DOHH2 (cell line): ENCODE measurements at regions not wholly inside any gene's neighbourhood (a gene's known extent, or its start where the extent isn't known, plus 50 kb on each side); places are given as distances from the start of the nearest gene placed in this dataset.

Experiments used
- H3F3A ChIP-seq: fragments of 200-600 bp; sonication (generic), shearing (Covaris generic); 2 replicates; pipeline ENCODE4 v1.6.0; 2016; ENCODE audit warnings: antibody characterized with exemption, mild to moderate bottlenecking; ENCODE audit not compliant: control insufficient read depth, insufficient read depth
- H3K27ac ChIP-seq: fragments of 200-600 bp; sonication (generic); 2 replicates; pipeline ENCODE4 v1.5.1; 2014; ENCODE audit warnings: low read depth, mild to moderate bottlenecking, low read length, moderate library complexity
- H3K27me3 ChIP-seq: fragments of 200-600 bp; sonication (generic); 2 replicates; pipeline ENCODE4 v1.6.1; 2014; ENCODE audit warnings: mild to moderate bottlenecking, low read length, mixed read lengths; ENCODE audit not compliant: control insufficient read depth
- H3K36me3 ChIP-seq: fragments of 200-600 bp; sonication (generic); 2 replicates; pipeline ENCODE4 v1.6.1; 2014; ENCODE audit warnings: mild to moderate bottlenecking, low read length, moderate library complexity, mixed read lengths; ENCODE audit not compliant: control insufficient read depth
- H3K4me1 ChIP-seq: fragments of 200-600 bp; sonication (generic); 2 replicates; pipeline ENCODE4 v1.6.1; 2014; ENCODE audit warnings: mild to moderate bottlenecking, low read length, mixed read lengths; ENCODE audit not compliant: control insufficient read depth
- H3K4me2 ChIP-seq: fragments of 200-600 bp; sonication (generic); 2 replicates; pipeline ENCODE4 v1.6.0; 2014; ENCODE audit warnings: mild to moderate bottlenecking, low read length, moderate library complexity
- H3K4me3 ChIP-seq: fragments of 200-600 bp; sonication (generic); 2 replicates; pipeline ENCODE4 v1.5.1; 2014; ENCODE audit warnings: mild to moderate bottlenecking, low read length, mixed read lengths
- H3K79me2 ChIP-seq: fragments of 200-600 bp; sonication (generic); 2 replicates; pipeline ENCODE4 v1.6.1; 2014; ENCODE audit warnings: mild to moderate bottlenecking, low read length, mixed read lengths; ENCODE audit not compliant: control insufficient read depth
- H3K9me2 ChIP-seq: fragments of 200-600 bp; sonication (generic); replicated peaks from 2 replicates; pipeline ENCODE4 v1.6.1; 2014; ENCODE audit warnings: mild to moderate bottlenecking, low read length, mixed read lengths; ENCODE audit not compliant: control insufficient read depth
- H3K9me3 ChIP-seq: fragments of 200-600 bp; sonication (generic); 2 replicates; pipeline ENCODE4 v1.6.1; 2014; ENCODE audit warnings: antibody characterized with exemption, low read length, mixed read lengths; ENCODE audit not compliant: control insufficient read depth, insufficient read depth
- H4K20me1 ChIP-seq: fragments of 200-600 bp; sonication (generic); 2 replicates; pipeline ENCODE4 v1.6.0; 2014; ENCODE audit warnings: low read depth, mild to moderate bottlenecking, antibody characterized with exemption, low read length, moderate library complexity; ENCODE audit not compliant: control insufficient read depth, insufficient read depth
- CTCF ChIP-seq: fragments of 200-600 bp; sonication (generic); IDR thresholded peaks from one replicate; pipeline ENCODE4 v1.5.1; 2014; ENCODE audit warnings: antibody characterized with exemption, mild to moderate bottlenecking, low read depth, low read length; ENCODE audit not compliant: poor library complexity, severe bottlenecking
- EZH2phosphoT487 ChIP-seq: fragments of 200-600 bp; sonication (generic); IDR thresholded peaks from 2 replicates; pipeline ENCODE4 v1.6.1; 2017; ENCODE audit warnings: borderline replicate concordance, mild to moderate bottlenecking, antibody characterized with exemption, low read length, moderate library complexity, mixed read lengths

- Histone ChIP-seq H3K27ac (no peak overlapping the region), H3K27me3 (0 out of 2 replicates have a peak, but pooled peaks cover 3% of the 10 kb centered on the region), H3K4me1 (peaks cover 12% of the 10 kb centered on the region), H3F3A (no peaks in the 10 kb centered on the region), H3K36me3 (no peaks in the 10 kb centered on the region), H3K9me3 (no peaks in the 10 kb centered on the region), H4K20me1 (no peaks in the 10 kb centered on the region), H3K79me2 (no peaks in the 10 kb centered on the region), H3K9me2 (no peaks in the 10 kb centered on the region), H3K4me2 (no peak overlapping the region), H3K4me3 (no peak overlapping the region)
- no peak for TF ChIP-seq EZH2phosphoT487
- no peak for TF ChIP-seq CTCF
Observed at GRCh38 chr13:47000165-47000564, 103.3 kb upstream of the HTR2A start.

GRCh38 chr13:46996316-46997030, 99.6 kb upstream of the HTR2A start:
- H3K9me2 ChIP-seq = no peaks in the 10 kb centered on the region
- no peaks in the 10 kb centered on the region for H3K36me3 ChIP-seq
- TF ChIP-seq EZH2phosphoT487 (no peak), CTCF (no peak)
- peaks cover 19% of the 10 kb centered on the region for H3K4me1 ChIP-seq
- H3K27ac ChIP-seq = no peak overlapping the region
- H3K4me2 ChIP-seq = peak overlapping the region; percentile 19; the same call in 1 of the 2 replicates
- 0 out of 2 replicates have a peak overlapping the region, but pooled peaks have one; percentile 0 for H3K4me3 ChIP-seq
- no peaks in the 10 kb centered on the region for H4K20me1 ChIP-seq
- H3F3A ChIP-seq = no peaks in the 10 kb centered on the region
- H3K27me3 ChIP-seq = no peaks in the 10 kb centered on the region
- H3K79me2 ChIP-seq = no peaks in the 10 kb centered on the region
- H3K9me3 ChIP-seq = no peaks in the 10 kb centered on the region

GRCh38 chr13:46995874-46996273, 99.0 kb upstream of the HTR2A start:
- Histone ChIP-seq H3K36me3 (no peaks in the 10 kb centered on the region), H3K4me2 (peak overlapping the region; percentile 19; the same call in 1 of the 2 replicates), H4K20me1 (no peaks in the 10 kb centered on the region), H3K9me3 (no peaks in the 10 kb centered on the region), H3F3A (no peaks in the 10 kb centered on the region), H3K27me3 (no peaks in the 10 kb centered on the region), H3K4me3 (0 out of 2 replicates have a peak overlapping the region, but pooled peaks have one; percentile 0), H3K27ac (no peak overlapping the region), H3K9me2 (no peaks in the 10 kb centered on the region), H3K79me2 (no peaks in the 10 kb centered on the region), H3K4me1 (peaks cover 19% of the 10 kb centered on the region)
- TF ChIP-seq EZH2phosphoT487 = no peak
- TF ChIP-seq CTCF = no peak
